IPS-18c (cell line): ENCODE measurements at regions not wholly inside any gene's neighbourhood (a gene's known extent, or its start where the extent isn't known, plus 50 kb on each side); places are given as distances from the start of the nearest gene placed in this dataset.

ENCODE experiments used
- H3K4me3 ChIP-seq: 2 replicates; pipeline ENCODE4 v1.7.0; 2013; ENCODE audit warnings: low read depth, mild to moderate bottlenecking, low read length, moderate library complexity; ENCODE audit not compliant: insufficient read depth
- H3K9me3 ChIP-seq: one replicate; pipeline ENCODE4 v1.6.1; 2013; ENCODE audit warnings: mild to moderate bottlenecking, low read length, moderate library complexity; ENCODE audit not compliant: control insufficient read depth, insufficient read depth

- H3K4me3 ChIP-seq: no peak overlapping the region
- H3K9me3 ChIP-seq: no peaks in the 10 kb centered on the region
Observed at GRCh38 chr10:129411772-129412171, 55.3 kb upstream of the MGMT start.

- no peak overlapping the region for H3K4me3 ChIP-seq
- no peaks in the 10 kb centered on the region for H3K9me3 ChIP-seq
Observed at GRCh38 chr10:129413024-129413423, 54.0 kb upstream of the MGMT start.

- no peak overlapping the region for H3K4me3 ChIP-seq
- H3K9me3 ChIP-seq: no peaks in the 10 kb centered on the region
Observed at GRCh38 chr10:129415215-129416140, 51.6 kb upstream of the MGMT start.

GRCh38 chr10:129416155-129416554 lies 50.9 kb upstream of the MGMT start:
- Histone ChIP-seq H3K9me3 (no peaks in the 10 kb centered on the region), H3K4me3 (no peak overlapping the region)

GRCh38 chr10:129416956-129417765 lies 49.9 kb upstream of the MGMT start:
- Histone ChIP-seq H3K4me3 (no peak overlapping the region), H3K9me3 (no peaks in the 10 kb centered on the region)
